HCT116 (cell line): ENCODE measurements at regions not wholly inside any gene's neighbourhood (a gene's known extent, or its start where the extent isn't known, plus 50 kb on each side); places are given as distances from the start of the nearest gene placed in this dataset.

Experiments
- ATAC-seq: fragments of 200-7000 bp; cut with Tn5 transposase; 2 replicates; pipeline ENCODE4 v1.9.1; 2020; ENCODE audit warnings: mild to moderate bottlenecking, moderate library complexity
- BruUV-seq: library from RNA; stranded (reverse); fragments of 400-500 nt; replicated peaks from 2 replicates; lab custom pipeline; 2021; lab: Mats Ljungman, UMichigan
- CTCF ChIA-PET: fragments of 300-600 bp; sonication (Branson Sonifier 250); formaldehyde crosslinking; loops from one replicate; lab custom pipeline; 2021; ENCODE audit warnings: antibody characterized with exemption; lab: Charles Lee
- POLR2A ChIA-PET: fragments of 300-600, 350-600 bp; sonication (Branson Sonifier 250); formaldehyde crosslinking; loops from one replicate; lab custom pipeline; 2021; ENCODE audit warnings: antibody characterized with exemption; lab: Charles Lee
- RAD21 ChIA-PET, 2 experiments: fragments of 300-600 bp; sonication (Branson Sonifier 250); formaldehyde crosslinking; loops; one replicate each; lab custom pipeline; 2023; ENCODE audit warnings: low total read pairs in 2 of 2; ENCODE audit not compliant: uncharacterized antibody in 2 of 2, unreplicated experiment in 2 of 2, low non-redundant PET in 1 of 2; lab: Charles Lee
- DNase-seq: peaks from one replicate; pipeline ENCODE4 v3.0.0-alpha.2; 2010; ENCODE audit warnings: low read depth, low spot score
- H2AFZ ChIP-seq: fragments of 200-600 bp; shearing (Covaris generic), sonication (generic); 2 replicates; pipeline ENCODE4 v1.6.1; 2017; ENCODE audit warnings: low read depth, mixed run types, mixed read lengths, antibody characterized with exemption, low read length; ENCODE audit not compliant: poor library complexity, severe bottlenecking
- H3K27ac ChIP-seq: 2 replicates; pipeline ENCODE4 v1.5.1; 2012; ENCODE audit warnings: low read depth, low read length
- H3K27me3 ChIP-seq: fragments of 200-600 bp; sonication (generic); 2 replicates; pipeline ENCODE4 v1.6.1; 2016; ENCODE audit warnings: mixed run types, low read length, mixed read lengths; ENCODE audit not compliant: insufficient read depth
- H3K36me3 ChIP-seq, 2 experiments: fragments of 200-500 bp in 1 of 2; fragments of 200-600 bp in 1 of 2; sonication (Bioruptor generic) in 1 of 2; sonication (generic) in 1 of 2; 2 replicates each; pipeline versions ENCODE4 v1.5.1 to v1.6.1; 2014 to 2016; ENCODE audit warnings: low read length in 2 of 2, inconsistent platforms in 1 of 2, mixed read lengths in 1 of 2, mixed run types in 1 of 2; ENCODE audit not compliant: insufficient read depth in 2 of 2, control insufficient read depth in 1 of 2
- H3K4me1 ChIP-seq, 2 experiments: fragments of 200-600 bp in 1 of 2; sonication (generic) in 1 of 2; 2 replicates each; pipeline versions ENCODE4 v1.5.1 to v1.6.1; 2012 to 2017; ENCODE audit warnings: low read length in 2 of 2, inconsistent platforms in 1 of 2, mild to moderate bottlenecking in 1 of 2, mixed read lengths in 1 of 2, mixed run types in 1 of 2, moderate library complexity in 1 of 2; ENCODE audit not compliant: insufficient read depth in 2 of 2, control insufficient read depth in 1 of 2
- H3K4me2 ChIP-seq: fragments of 200-600 bp; sonication (generic); 2 replicates; pipeline ENCODE4 v1.6.1; 2017; ENCODE audit warnings: mixed run types, low read length, mixed read lengths
- H3K4me3 ChIP-seq, 2 experiments: fragments of 200-600 bp in 1 of 2; sonication (generic) in 1 of 2; replicated peaks in 1 of 2; 2 replicates each; pipeline ENCODE4 v1.5.1; 2011 to 2016; ENCODE audit warnings: low read length in 2 of 2, control low read depth in 1 of 2, low read depth in 1 of 2, mild to moderate bottlenecking in 1 of 2, mixed read lengths in 1 of 2, mixed run types in 1 of 2
- H3K79me2 ChIP-seq: fragments of 200-600 bp; sonication (generic); 2 replicates; pipeline ENCODE4 v1.6.1; 2017; ENCODE audit warnings: mild to moderate bottlenecking, mixed run types, low read length, moderate library complexity, mixed read lengths; ENCODE audit not compliant: insufficient read depth
- H3K9ac ChIP-seq: fragments of 200-600 bp; sonication (generic); 2 replicates; pipeline ENCODE4 v1.6.1; 2016; ENCODE audit warnings: low read length, mixed read lengths
- H3K9me2 ChIP-seq: fragments of 200-600 bp; sonication (generic), shearing (Covaris generic); 2 replicates; pipeline ENCODE4 v1.6.1; 2017; ENCODE audit warnings: mixed run types, mild to moderate bottlenecking, moderate library complexity; ENCODE audit not compliant: insufficient read depth
- H3K9me3 ChIP-seq, 2 experiments: fragments of 200-500 bp in 1 of 2; fragments of 200-600 bp in 1 of 2; sonication (Bioruptor generic) in 1 of 2; sonication (generic) in 1 of 2; 2 replicates each; pipeline ENCODE4 v1.6.1; 2014 to 2017; ENCODE audit warnings: low read length in 2 of 2, mixed read lengths in 2 of 2, inconsistent platforms in 1 of 2, low read depth in 1 of 2, mild to moderate bottlenecking in 1 of 2, mixed run types in 1 of 2, moderate library complexity in 1 of 2; ENCODE audit not compliant: control insufficient read depth in 1 of 2, insufficient read depth in 1 of 2
- H4K20me1 ChIP-seq: fragments of 200-600 bp; sonication (generic), shearing (Covaris generic); 2 replicates; pipeline ENCODE4 v1.6.1; 2017; ENCODE audit warnings: mixed run types, mild to moderate bottlenecking, moderate library complexity; ENCODE audit not compliant: insufficient read depth
- ATF3 ChIP-seq: IDR thresholded peaks from 2 replicates; pipeline ENCODE4 v1.6.1; 2012
- CBX3 ChIP-seq: IDR thresholded peaks from 2 replicates; pipeline ENCODE4 v1.6.1; 2012; ENCODE audit warnings: low read depth
- CTCF ChIP-seq, 3 experiments: fragments of 200-600 bp in 1 of 3; sonication (generic) in 1 of 3; IDR thresholded peaks in 2 of 3; conservative IDR thresholded peaks in 1 of 3; 2 replicates each; pipeline ENCODE4 v1.5.1; 2012 to 2017; ENCODE audit warnings: low read depth in 2 of 3, low read length in 2 of 3, antibody characterized with exemption in 1 of 3, borderline replicate concordance in 1 of 3, control low read depth in 1 of 3, mild to moderate bottlenecking in 1 of 3, mixed read lengths in 1 of 3, mixed run types in 1 of 3, moderate library complexity in 1 of 3; ENCODE audit not compliant: insufficient read depth in 1 of 3
- EGR1 ChIP-seq: IDR thresholded peaks from 2 replicates; pipeline ENCODE4 v1.6.1; 2012; ENCODE audit warnings: low read depth
- ELF1 ChIP-seq: IDR thresholded peaks from 2 replicates; pipeline ENCODE4 v1.6.1; 2012; ENCODE audit warnings: low read depth, borderline replicate concordance
- EZH2phosphoT487 ChIP-seq: fragments of 200-600 bp; IDR thresholded peaks from 2 replicates; pipeline ENCODE4 v1.6.1; 2018; ENCODE audit warnings: antibody characterized with exemption, borderline replicate concordance
- FOSL1 ChIP-seq: IDR thresholded peaks from 2 replicates; pipeline ENCODE4 v1.6.1; 2012; ENCODE audit warnings: low read depth
- JUND ChIP-seq: IDR thresholded peaks from 2 replicates; pipeline ENCODE4 v1.6.1; 2012
- POLR2A ChIP-seq: IDR thresholded peaks from 2 replicates; pipeline ENCODE4 v1.7.0; 2011; ENCODE audit warnings: borderline replicate concordance; ENCODE audit not compliant: insufficient read depth, insufficient read length; ENCODE audit errors: extremely low read depth
- POLR2AphosphoS5 ChIP-seq: IDR thresholded peaks from 2 replicates; pipeline ENCODE4 v1.6.1; 2011; ENCODE audit warnings: mild to moderate bottlenecking, low read depth, low read length, moderate library complexity
- RAD21 ChIP-seq: IDR thresholded peaks from 2 replicates; pipeline ENCODE4 v1.6.1; 2012; ENCODE audit warnings: low read depth, mild to moderate bottlenecking
- REST ChIP-seq: IDR thresholded peaks from 2 replicates; pipeline ENCODE4 v1.6.1; 2012; ENCODE audit warnings: low read depth
- SIN3A ChIP-seq: IDR thresholded peaks from 2 replicates; pipeline ENCODE4 v1.6.1; 2012; ENCODE audit warnings: low read depth
- SP1 ChIP-seq: IDR thresholded peaks from 2 replicates; pipeline ENCODE4 v1.6.1; 2012; ENCODE audit warnings: low read depth
- TCF7L2 ChIP-seq: IDR thresholded peaks from 2 replicates; pipeline ENCODE4 v1.7.0; 2011; ENCODE audit warnings: borderline replicate concordance, inconsistent platforms; ENCODE audit not compliant: insufficient read depth, insufficient read length; ENCODE audit errors: extremely low read depth
- ZFX ChIP-seq: fragments of 450-650 bp; IDR thresholded peaks from 2 replicates; pipeline ENCODE4 v1.6.1; 2017
- intact Hi-C: fragments of 100-400 bp; cut with micrococcal nuclease; formaldehyde crosslinking; loops from 2 replicates; pipeline ENCODE4 v1.10.0; 2022
- TF ChIP-seq, protein P1 (sequence below): IDR thresholded peaks from 2 replicates; pipeline ENCODE4 v1.6.1; 2011; ENCODE audit warnings: mild to moderate bottlenecking, low read length, moderate library complexity; ENCODE audit not compliant: insufficient replicate concordance; ENCODE audit errors: extremely low read depth

DNA sequence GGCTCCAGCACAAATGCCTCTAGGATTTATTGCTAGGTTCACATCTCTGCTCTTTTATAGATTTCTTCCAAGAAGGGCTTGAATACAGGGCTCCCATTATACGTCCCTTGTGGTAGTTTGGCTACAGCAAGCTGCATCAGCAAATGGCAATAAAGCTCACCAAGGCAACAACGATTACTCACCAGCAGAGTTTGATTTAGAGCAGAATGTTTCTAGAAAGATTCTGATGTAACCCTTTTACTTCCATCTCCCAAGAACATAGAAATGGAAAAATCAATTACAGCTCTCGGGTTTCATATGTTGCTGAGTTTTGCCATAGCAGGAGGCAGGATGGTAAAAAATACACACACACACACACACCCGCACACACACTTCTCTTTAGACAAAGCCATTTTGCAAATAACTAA lies 124.2 kb upstream of the TNPO1 start:
- Histone ChIP-seq H3K79me2 (no peaks in the 10 kb centered on the region), H3K27me3 (0 out of 2 replicates have a peak, but pooled peaks cover 13% of the 10 kb centered on the region), H3K9me3 (no peaks in the 10 kb centered on the region), H3K36me3 (no peaks in the 10 kb centered on the region), H3K9ac (no peak overlapping the region), H3K4me1 (no peaks in the 10 kb centered on the region), H2AFZ (no peak overlapping the region), H4K20me1 (no peaks in the 10 kb centered on the region)
- no peak for ATAC-seq
- BruUV-seq: no TSS peak
- intact Hi-C loops: no loop called here
- POLR2A ChIA-PET: no interaction called here
- no peak for TF ChIP-seq ZFX
- no peak for TF ChIP-seq POLR2AphosphoS5
- no peak for TF ChIP-seq EGR1
- no peak for TF ChIP-seq ATF3
- no peak for TF ChIP-seq CTCF (IDR thresholded peaks at IDR 0.05 in 2 of 3, conservative IDR thresholded peaks at IDR 0.05 in 1 of 3; ENCODE audit: borderline replicate concordance in 1 of 3, insufficient read depth in 1 of 3, low read depth in 2 of 3, low read length in 2 of 3)
- no peak for TF ChIP-seq REST
- no peak for TF ChIP-seq SP1
- TF ChIP-seq EZH2phosphoT487: no peak
- TF ChIP-seq TCF7L2: no peak
- TF ChIP-seq JUND: no peak
- TF ChIP-seq, protein P1, sequence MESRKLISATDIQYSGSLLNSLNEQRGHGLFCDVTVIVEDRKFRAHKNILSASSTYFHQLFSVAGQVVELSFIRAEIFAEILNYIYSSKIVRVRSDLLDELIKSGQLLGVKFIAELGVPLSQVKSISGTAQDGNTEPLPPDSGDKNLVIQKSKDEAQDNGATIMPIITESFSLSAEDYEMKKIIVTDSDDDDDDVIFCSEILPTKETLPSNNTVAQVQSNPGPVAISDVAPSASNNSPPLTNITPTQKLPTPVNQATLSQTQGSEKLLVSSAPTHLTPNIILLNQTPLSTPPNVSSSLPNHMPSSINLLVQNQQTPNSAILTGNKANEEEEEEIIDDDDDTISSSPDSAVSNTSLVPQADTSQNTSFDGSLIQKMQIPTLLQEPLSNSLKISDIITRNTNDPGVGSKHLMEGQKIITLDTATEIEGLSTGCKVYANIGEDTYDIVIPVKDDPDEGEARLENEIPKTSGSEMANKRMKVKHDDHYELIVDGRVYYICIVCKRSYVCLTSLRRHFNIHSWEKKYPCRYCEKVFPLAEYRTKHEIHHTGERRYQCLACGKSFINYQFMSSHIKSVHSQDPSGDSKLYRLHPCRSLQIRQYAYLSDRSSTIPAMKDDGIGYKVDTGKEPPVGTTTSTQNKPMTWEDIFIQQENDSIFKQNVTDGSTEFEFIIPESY: no peak
- no peak for TF ChIP-seq FOSL1
- TF ChIP-seq CBX3: no peak
- TF ChIP-seq ELF1: no peak
- no peak for TF ChIP-seq SIN3A
- TF ChIP-seq RAD21: no peak
- TF ChIP-seq POLR2A: no peak
- TF ChIP-seq, all 23 proteins: peak for 0
- ChIA-PET CTCF (no interaction called here), RAD21 (no interaction called here)
- Histone ChIP-seq H3K9me2 (no peaks in the 10 kb centered on the region), H3K4me3 (no peak overlapping the region), H3K4me2 (no peak overlapping the region), H3K27ac (no peak overlapping the region)
- DNase-seq: no peak
